IPS-NIHi7 (cell line): ENCODE measurements at regions not wholly inside any gene's neighbourhood (a gene's known extent, or its start where the extent isn't known, plus 50 kb on each side); places are given as distances from the start of the nearest gene placed in this dataset.
A peak's percentile ranks its signal among the peaks of the same experiment; 100 is the strongest.

Experiments
- DNase-seq: peaks from one replicate; pipeline ENCODE4 v3.0.0; 2012; ENCODE audit warnings: mixed read lengths; ENCODE audit errors: extremely low spot score

- DNase-seq, result no peak
Measured at GRCh38 chr2:150417278-150417677, 70.2 kb downstream of the RND3 start.

DNA sequence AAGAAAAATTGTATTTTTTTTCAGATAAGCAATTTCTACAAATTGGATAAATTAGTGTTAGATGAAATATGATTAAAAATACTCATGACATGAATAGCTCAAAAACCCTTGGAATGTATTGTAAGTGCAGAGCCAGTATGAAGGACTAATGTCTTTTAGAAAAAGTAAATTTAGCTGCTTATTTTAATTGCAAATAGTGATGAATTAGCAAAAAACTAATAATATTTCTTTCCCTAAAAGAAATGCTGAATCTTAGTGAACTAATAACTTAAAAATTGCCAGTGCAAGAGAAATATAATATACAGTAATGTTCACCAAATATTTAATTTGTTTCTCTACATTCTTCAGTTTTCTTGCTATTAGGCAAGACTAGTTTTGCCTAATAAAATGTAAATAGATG, 72.4 kb downstream of the RND3 start:
- no peak for DNase-seq

GRCh38 chr2:150413910-150414309, 73.6 kb downstream of the RND3 start:
- DNase-seq, result no peak

DNA sequence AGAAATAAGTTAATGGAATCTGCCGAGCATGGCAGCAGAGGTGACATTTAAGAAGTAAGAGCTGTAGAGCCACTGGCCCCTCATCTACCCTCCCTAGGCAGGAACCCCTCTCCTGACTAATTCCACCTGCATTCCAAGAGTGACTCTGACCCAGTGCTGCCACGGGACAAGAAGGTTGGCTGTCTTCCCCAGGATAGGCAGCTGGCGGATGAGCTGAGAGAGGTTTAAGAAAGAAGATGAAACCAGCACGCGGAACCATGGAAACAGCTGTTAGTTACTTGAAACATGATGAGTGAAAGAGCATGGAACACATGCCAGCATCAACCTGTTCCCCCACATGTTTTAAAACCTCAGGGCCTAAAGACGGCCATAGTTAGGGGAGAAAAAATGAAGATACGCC, 74.1 kb downstream of the RND3 start:
- DNase-seq, result no peak

DNA sequence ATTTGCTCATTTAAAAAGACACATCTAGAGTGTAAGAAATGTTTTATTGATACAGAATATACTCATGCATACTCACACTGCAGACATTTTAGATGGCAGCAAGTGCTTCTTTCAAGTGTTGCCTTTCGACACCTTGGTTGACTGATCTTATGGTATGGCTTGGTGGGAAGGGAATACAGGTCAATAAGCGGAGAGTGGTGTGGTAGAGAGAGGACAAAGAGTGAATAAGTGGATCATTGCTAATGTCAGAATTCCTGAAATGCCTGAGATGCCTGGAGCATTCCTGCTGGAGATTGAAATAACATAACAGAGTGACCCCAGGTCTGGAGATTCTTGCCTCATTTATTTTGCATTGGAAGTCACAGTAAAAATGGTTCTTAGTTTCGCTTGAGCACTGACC, 76.7 kb downstream of the RND3 start:
- DNase-seq, result peak; percentile 63

DNA sequence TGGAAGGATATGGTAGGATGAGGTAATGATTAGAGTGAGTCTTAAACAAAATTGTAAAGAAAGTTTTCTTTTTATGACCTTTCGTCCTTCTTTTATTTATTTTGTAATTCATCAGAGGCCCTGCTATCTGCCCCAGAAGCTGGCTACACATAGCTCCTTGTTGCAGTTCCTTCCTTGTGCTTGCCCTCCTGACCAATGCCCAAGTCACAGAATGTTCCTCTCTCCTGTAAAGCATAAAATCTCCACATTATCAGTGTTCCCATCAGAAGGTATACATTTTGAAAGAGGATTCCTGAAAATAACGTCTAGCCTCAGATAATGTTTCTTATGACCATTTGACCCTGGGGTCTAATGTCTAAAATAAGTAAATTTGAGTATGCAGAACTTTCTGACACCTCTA, 78.3 kb downstream of the RND3 start:
- DNase-seq, result no peak

GRCh38 chr2:150404147-150404546, 83.3 kb downstream of the RND3 start:
- no peak for DNase-seq

GRCh38 chr2:150403457-150403856, 84.0 kb downstream of the RND3 start:
- no peak for DNase-seq

DNA sequence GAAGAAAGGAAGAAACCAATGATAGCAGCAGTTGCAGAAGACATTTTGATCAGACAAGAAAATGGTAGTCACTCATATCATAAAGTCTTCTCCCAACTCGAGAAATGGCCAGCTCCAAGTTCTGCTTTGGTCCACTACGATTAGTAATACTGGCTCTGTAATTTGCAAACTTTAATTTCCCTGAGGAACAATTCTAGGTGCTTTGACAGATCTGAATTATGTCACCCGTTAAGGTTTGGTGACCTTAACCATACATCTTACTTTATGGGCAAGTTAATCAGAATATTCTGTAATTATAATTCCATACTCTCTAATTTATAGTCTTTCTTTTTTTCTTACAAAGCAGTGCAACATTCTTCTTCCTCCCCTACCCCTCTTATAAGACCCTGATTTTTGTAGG, 84.5 kb downstream of the RND3 start:
- DNase-seq, result no peak

GRCh38 chr2:150400849-150401248, 86.6 kb downstream of the RND3 start:
- no peak for DNase-seq

- DNase-seq, result no peak
Measured at GRCh38 chr2:150392614-150393013, 94.9 kb downstream of the RND3 start.

DNA sequence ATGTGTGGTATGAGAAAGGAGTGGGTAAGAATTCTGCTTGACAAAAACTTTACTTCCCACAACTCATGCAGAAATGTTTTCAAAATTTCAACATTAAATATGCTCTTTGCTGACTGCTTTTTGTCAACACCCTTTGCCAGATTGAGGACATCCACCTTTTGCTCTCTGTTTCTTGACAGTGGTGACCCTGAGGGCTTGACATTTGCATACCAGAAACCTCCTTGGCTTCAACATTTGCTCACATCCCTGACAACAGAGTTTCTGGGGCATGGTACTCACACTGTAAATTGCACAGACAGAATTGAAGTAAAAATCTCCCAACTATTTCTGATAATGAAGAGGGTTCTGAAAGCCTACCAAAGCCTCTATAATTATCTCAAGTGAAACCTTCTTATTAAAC, 95.7 kb downstream of the RND3 start:
- no peak for DNase-seq

GRCh38 chr2:150389447-150389846, 98.0 kb downstream of the RND3 start:
- DNase-seq, result no peak

DNA sequence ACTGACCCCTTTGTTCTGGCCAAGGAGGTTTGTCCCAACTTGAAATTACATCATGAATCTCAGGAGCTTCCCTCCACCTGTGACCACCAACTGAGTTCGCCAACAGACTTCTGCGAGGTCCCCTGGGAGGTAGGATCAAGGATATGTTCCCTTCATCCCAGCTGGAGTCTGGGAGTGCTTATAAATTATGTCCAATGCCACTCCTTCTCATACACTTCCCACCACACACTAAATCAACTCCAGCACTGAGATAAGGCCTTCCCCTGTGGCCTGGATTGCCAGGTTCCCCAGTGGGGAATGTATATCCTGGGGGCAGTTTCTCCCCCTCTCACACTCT, 99.2 kb downstream of the RND3 start:
- DNase-seq, result no peak

GRCh38 chr2:150387586-150388288, 99.7 kb downstream of the RND3 start:
- DNase-seq, result no peak

GRCh38 chr2:150385211-150385610, 102.3 kb downstream of the RND3 start:
- DNase-seq, result no peak

- DNase-seq, result no peak
Measured at GRCh38 chr2:150383587-150383986, 103.9 kb downstream of the RND3 start.

GRCh38 chr2:150379166-150379565, 108.3 kb downstream of the RND3 start:
- no peak for DNase-seq

GRCh38 chr2:150378686-150379085, 108.8 kb downstream of the RND3 start:
- DNase-seq, result no peak

DNA sequence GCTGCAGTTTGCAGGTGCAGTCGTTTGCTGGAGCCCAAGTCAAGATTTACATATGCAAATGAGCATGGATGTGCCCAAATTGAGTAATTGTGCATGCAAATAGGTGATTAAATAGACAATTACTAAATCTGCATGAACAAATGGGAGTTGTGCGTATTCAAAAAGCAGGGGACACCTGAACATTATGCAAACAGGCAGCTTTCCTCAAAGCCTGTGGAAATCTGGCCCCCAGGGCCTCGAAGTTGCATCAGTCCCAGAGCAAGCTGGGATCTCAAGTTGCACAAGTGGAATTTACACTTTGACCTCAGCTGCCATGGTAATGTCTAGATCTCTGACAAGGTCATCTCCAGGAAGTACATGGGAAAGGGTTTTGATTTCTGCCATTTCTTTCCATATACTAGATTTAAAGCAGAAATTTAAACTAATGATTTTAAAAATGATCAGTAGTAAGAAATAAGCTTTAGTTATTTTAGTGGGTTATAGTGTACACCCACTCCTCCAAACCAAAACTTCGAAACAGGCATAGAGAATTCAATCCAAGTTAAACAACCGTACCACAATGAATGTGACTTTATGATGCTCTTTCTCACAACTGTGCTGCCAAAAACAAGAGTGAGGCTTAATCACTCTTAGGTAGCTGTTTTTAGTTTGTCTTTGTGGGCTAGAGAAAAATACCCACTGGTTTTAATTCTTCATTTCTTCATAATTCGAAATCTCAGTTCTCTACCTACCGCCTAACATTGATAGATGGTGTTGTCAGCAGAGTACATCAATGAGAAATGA, 110.7 kb downstream of the RND3 start:
- no peak for DNase-seq

DNA sequence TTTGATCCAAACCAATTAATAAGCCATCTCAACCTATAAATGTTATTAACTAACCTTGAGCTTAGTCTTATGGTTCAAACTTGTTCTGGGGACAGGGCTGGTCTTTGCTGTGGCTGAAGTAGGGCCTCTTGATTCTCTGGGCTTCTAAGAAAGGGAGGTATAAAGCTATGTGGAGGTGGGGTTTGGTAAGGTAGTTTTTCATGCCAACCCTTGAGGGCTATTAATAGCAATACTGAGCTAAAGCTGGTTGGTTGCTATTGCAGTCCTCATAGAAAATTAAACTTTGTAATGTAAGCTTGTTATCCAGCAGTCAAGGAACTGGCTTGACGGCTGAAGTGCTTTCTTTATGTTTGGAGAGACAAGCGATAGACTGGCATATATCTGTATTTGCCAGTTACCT, 112.1 kb downstream of the RND3 start:
- DNase-seq, result no peak

DNA sequence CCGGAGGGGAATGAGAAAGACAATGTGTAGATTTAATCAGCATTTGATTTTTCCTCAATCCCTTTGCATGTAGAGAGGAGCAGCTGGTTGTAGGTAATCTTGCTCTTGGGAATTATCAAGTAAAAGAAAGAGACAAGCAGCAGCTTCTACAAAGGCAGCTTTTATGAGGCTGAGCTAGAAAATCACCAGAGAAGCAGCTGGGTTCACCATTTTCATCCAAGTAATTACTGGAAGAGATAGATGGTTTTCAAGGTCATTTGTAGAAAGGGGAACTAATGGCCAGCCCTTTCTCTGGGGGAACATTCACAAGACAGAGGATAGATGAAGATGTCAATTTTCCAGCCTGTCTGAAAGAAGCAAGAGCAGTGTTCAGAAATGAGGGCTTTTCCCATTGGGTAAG, 113.0 kb downstream of the RND3 start:
- DNase-seq, result no peak

- no peak for DNase-seq
Measured at GRCh38 chr2:150373374-150373773, 114.1 kb downstream of the RND3 start.
